Prostate gland (tissue), 2 donors: ENCODE measurements at regions not wholly inside any gene's neighbourhood (a gene's known extent, or its start where the extent isn't known, plus 50 kb on each side); places are given as distances from the start of the nearest gene placed in this dataset.

Source experiments
- POLR2A ChIP-seq: fragments of 450-650 bp; IDR thresholded peaks from one replicate; pipeline ENCODE4 v1.6.1; 2016; ENCODE audit warnings: antibody characterized with exemption, mild to moderate bottlenecking
- POLR2AphosphoS5 ChIP-seq: sonication (generic); formaldehyde crosslinking; IDR thresholded peaks from one replicate; pipeline ENCODE4 v1.6.1; 2017; ENCODE audit warnings: antibody characterized with exemption
- TF ChIP-seq, protein P1 (sequence below), 4 experiments: fragments of 200-600 bp in 2 of 4; fragments of 450-650 bp in 2 of 4; sonication (generic) in 2 of 4; IDR thresholded peaks; 1 replicate in 3 of 4; 2 replicates in 1 of 4; pipeline ENCODE4 v1.5.1; 2016 to 2019; ENCODE audit warnings: antibody characterized with exemption in 4 of 4, mild to moderate bottlenecking in 2 of 4, moderate library complexity in 2 of 4

DNA sequence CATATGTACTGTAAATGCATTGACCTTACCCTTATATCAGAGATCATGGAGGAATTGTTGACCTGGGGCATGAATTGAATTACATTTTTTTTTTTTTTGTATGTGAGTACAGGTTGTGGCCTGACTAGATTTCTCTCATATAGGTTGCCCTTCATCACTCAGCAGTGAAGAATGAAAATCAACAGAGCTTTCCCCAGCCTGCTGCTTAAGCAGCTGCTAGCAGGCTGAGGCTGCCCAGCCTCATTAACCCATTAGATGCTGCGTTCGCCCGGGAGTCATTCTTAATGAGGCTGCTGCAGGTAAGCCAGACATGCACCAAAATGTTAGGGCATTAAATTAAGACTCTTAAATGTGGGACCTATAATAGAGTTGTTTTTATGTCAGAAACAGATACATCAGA, 236.0 kb downstream of the ETNK1 start:
- TF ChIP-seq, protein P1, sequence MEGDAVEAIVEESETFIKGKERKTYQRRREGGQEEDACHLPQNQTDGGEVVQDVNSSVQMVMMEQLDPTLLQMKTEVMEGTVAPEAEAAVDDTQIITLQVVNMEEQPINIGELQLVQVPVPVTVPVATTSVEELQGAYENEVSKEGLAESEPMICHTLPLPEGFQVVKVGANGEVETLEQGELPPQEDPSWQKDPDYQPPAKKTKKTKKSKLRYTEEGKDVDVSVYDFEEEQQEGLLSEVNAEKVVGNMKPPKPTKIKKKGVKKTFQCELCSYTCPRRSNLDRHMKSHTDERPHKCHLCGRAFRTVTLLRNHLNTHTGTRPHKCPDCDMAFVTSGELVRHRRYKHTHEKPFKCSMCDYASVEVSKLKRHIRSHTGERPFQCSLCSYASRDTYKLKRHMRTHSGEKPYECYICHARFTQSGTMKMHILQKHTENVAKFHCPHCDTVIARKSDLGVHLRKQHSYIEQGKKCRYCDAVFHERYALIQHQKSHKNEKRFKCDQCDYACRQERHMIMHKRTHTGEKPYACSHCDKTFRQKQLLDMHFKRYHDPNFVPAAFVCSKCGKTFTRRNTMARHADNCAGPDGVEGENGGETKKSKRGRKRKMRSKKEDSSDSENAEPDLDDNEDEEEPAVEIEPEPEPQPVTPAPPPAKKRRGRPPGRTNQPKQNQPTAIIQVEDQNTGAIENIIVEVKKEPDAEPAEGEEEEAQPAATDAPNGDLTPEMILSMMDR (IDR thresholded peaks at IDR 0.05): no peak
- TF ChIP-seq POLR2A (no peak), POLR2AphosphoS5 (no peak)
